ENCODE measurements at regions not wholly inside any gene's neighbourhood (a gene's known extent, or its start where the extent isn't known, plus 50 kb on each side); places are given as distances from the start of the nearest gene placed in this dataset.

- no peak overlapping the region for H3K27ac ChIP-seq
- DNase-seq (ENCODE audit: low spot score in 2 of 2) = no peak
- no peaks in the 10 kb centered on the region for H3K4me1 ChIP-seq
- TF ChIP-seq POLR2A (IDR thresholded peaks at IDR 0.05) = no peak
- no peaks in the 10 kb centered on the region for H3K36me3 ChIP-seq
- WGBS = 59% methylated on average over 5 of the region's 5 CpGs
- no peak overlapping the region for H3K4me3 ChIP-seq
- H3K27me3 ChIP-seq = peaks cover 3% of the 10 kb centered on the region
- no peaks in the 10 kb centered on the region for H3K9me3 ChIP-seq
Measured at GRCh38 chr1:42052072-42052699, 101.0 kb upstream of the GUCA2B start.

DNA sequence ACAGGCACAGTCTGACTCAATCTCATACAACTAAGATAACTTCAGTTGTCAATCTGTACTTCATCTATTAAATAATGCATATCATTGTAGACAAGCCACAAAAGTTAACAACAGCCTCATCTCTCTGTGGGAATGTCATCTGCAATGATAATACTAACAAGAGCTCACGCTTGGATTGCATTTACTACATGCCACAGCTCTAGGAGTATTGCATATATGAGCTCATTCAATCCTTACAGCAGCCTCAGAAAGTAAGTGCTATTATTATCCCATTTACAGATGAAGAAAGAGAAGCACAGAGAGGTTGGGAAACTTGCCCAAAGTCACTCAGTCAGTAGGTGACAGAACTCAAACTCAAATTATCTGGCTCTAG lies 105.7 kb upstream of the GUCA2B start:
- no peak for DNase-seq (ENCODE audit: low spot score in 2 of 2)
- Histone ChIP-seq H3K36me3 (no peaks in the 10 kb centered on the region), H3K27me3 (peaks cover 6% of the 10 kb centered on the region), H3K4me3 (no peak overlapping the region), H3K4me1 (no peaks in the 10 kb centered on the region), H3K9me3 (no peaks in the 10 kb centered on the region), H3K27ac (no peak overlapping the region)
- TF ChIP-seq EP300 (IDR thresholded peaks at IDR 0.05) (no peak), POLR2AphosphoS5 (IDR thresholded peaks at IDR 0.05) (no peak), POLR2A (IDR thresholded peaks at IDR 0.05) (no peak)
- TF ChIP-seq, protein P1, sequence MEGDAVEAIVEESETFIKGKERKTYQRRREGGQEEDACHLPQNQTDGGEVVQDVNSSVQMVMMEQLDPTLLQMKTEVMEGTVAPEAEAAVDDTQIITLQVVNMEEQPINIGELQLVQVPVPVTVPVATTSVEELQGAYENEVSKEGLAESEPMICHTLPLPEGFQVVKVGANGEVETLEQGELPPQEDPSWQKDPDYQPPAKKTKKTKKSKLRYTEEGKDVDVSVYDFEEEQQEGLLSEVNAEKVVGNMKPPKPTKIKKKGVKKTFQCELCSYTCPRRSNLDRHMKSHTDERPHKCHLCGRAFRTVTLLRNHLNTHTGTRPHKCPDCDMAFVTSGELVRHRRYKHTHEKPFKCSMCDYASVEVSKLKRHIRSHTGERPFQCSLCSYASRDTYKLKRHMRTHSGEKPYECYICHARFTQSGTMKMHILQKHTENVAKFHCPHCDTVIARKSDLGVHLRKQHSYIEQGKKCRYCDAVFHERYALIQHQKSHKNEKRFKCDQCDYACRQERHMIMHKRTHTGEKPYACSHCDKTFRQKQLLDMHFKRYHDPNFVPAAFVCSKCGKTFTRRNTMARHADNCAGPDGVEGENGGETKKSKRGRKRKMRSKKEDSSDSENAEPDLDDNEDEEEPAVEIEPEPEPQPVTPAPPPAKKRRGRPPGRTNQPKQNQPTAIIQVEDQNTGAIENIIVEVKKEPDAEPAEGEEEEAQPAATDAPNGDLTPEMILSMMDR (IDR thresholded peaks at IDR 0.05) = no peak
- WGBS = 75% methylated on average over 1 of the region's 1 CpG

DNA sequence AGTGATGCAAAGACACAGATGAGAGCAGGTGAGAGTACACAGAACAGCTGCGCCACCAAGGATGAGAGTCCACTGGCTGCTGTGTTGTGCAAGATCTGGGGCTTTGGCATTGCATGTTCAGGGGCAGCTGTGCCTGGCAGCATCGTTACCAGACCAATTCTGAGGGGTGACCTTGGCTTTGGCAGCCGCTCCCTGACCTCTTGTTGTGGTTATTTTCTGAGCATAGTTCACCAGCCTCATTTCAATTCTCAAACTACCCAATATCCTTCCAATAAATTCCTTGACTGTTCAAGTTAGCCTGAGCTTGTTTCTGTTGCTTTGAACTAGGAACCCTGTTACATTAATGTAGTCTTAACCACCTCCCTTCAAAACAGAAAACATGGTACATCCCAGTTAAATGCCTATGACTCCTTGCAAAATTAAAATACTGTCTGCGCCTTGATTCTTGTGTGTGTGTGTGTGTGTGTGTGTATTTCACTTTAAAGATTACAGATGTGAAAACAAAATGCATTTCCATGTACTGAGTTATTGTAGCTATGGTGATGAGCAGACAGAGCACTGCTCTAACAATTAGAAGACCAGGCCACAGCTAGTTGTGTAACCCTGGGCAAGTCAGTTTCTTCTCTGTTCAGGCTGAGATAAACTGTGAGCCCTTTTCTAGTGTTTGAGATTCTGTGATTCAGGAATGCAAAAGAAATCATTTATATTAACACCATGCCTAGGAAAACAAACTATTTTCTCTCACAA lies 106.3 kb upstream of the GUCA2B start:
- no peak for DNase-seq (ENCODE audit: low spot score in 2 of 2)
- no peaks in the 10 kb centered on the region for H3K36me3 ChIP-seq
- no peak overlapping the region for H3K4me3 ChIP-seq
- H3K27ac ChIP-seq = no peak overlapping the region
- peaks cover 6% of the 10 kb centered on the region for H3K27me3 ChIP-seq
- H3K9me3 ChIP-seq = no peaks in the 10 kb centered on the region
- 78% methylated on average over 4 of the region's 4 CpGs for WGBS
- no peak for TF ChIP-seq POLR2AphosphoS5 (IDR thresholded peaks at IDR 0.05)
- no peak for TF ChIP-seq POLR2A (IDR thresholded peaks at IDR 0.05)
- TF ChIP-seq, protein P1 (IDR thresholded peaks at IDR 0.05) = no peak
- no peak for TF ChIP-seq EP300 (IDR thresholded peaks at IDR 0.05)
- H3K4me1 ChIP-seq = no peaks in the 10 kb centered on the region

DNA sequence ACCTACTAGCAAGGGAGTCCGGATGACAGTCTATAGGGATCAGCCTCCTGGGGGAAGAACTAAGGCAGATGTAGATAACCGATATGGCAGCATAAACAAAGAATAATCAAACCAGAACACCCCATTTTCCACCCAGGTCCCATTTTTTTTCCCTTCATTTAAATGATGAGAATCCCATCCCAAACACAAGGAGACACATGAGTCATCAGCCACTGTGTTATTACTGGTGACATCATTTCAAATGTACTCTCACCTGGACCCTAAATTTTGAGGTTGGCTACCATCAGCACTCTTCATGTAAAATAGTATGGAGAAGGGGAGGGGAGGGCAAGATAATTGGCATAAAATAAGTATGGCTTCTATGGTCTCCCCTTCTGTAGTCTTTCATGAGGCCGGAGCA lies 108.9 kb upstream of the GUCA2B start:
- H3K27ac ChIP-seq = no peak overlapping the region
- H3K4me1 ChIP-seq = no peaks in the 10 kb centered on the region
- no peaks in the 10 kb centered on the region for H3K9me3 ChIP-seq
- 100% methylated on average over 3 of the region's 3 CpGs for WGBS
- H3K4me3 ChIP-seq = no peak overlapping the region
- no peak for TF ChIP-seq POLR2A (IDR thresholded peaks at IDR 0.05)
- no peak for TF ChIP-seq EP300 (IDR thresholded peaks at IDR 0.05)
- TF ChIP-seq, protein P1 (IDR thresholded peaks at IDR 0.05) = no peak
- no peak for TF ChIP-seq POLR2AphosphoS5 (IDR thresholded peaks at IDR 0.05)
- peaks cover 3% of the 10 kb centered on the region for H3K27me3 ChIP-seq
- H3K36me3 ChIP-seq = no peaks in the 10 kb centered on the region
- DNase-seq (ENCODE audit: low spot score in 2 of 2) = no peak

DNA sequence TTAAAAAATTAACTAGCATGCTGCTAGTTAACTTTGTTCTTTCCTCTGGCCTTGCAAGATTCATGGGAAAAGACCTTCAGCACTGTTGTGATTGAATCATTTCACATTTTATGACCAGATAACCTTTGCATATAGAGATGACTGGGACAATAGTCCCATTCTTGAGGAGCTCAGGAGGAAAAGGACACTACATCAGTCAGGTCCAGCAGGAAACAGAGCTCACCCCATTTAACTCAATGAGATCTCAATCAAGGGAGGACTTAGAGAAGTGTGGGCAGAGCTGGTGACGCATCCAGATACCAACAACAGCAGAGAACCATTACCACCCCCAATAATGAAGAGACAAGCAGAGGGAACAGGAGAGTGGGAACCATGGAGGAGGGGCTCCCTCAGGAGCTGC lies 109.4 kb upstream of the GUCA2B start:
- no peaks in the 10 kb centered on the region for H3K36me3 ChIP-seq
- H3K27ac ChIP-seq = no peak overlapping the region
- 88% methylated on average over 1 of the region's 1 CpG for WGBS
- H3K4me3 ChIP-seq = no peak overlapping the region
- no peaks in the 10 kb centered on the region for H3K4me1 ChIP-seq
- DNase-seq (ENCODE audit: low spot score in 2 of 2) = no peak
- TF ChIP-seq POLR2A (IDR thresholded peaks at IDR 0.05) = no peak
- no peak for TF ChIP-seq EP300 (IDR thresholded peaks at IDR 0.05)
- TF ChIP-seq POLR2AphosphoS5 (IDR thresholded peaks at IDR 0.05) = no peak
- TF ChIP-seq, protein P1 (IDR thresholded peaks at IDR 0.05) = no peak
- no peaks in the 10 kb centered on the region for H3K9me3 ChIP-seq
- H3K27me3 ChIP-seq = peaks cover 3% of the 10 kb centered on the region
